Mucosa of rectum (tissue), 2 donors: ENCODE measurements at regions not wholly inside any gene's neighbourhood (a gene's known extent, or its start where the extent isn't known, plus 50 kb on each side); places are given as distances from the start of the nearest gene placed in this dataset.
"Not testable (repeated sequence)": the region's sequence is repeated elsewhere in the genome, so short reads cannot be mapped to it uniquely, and the experiment has no call there.

Experiments used
- H3K27ac ChIP-seq, 2 donors: one replicate each; pipeline ENCODE4 v1.7.0; 2013; ENCODE audit warnings: inconsistent platforms in 2 of 2, low read depth in 2 of 2, low read length in 2 of 2
- H3K27me3 ChIP-seq, 2 donors: one replicate each; pipeline ENCODE4 v1.7.0; 2013; ENCODE audit warnings: low read length in 2 of 2; ENCODE audit not compliant: control insufficient read depth in 2 of 2, insufficient read depth in 2 of 2
- H3K36me3 ChIP-seq, 2 donors: one replicate each; pipeline ENCODE4 v1.7.0; 2013; ENCODE audit warnings: low read length in 2 of 2; ENCODE audit not compliant: control insufficient read depth in 2 of 2, insufficient read depth in 2 of 2
- H3K4me1 ChIP-seq, 2 donors: one replicate each; pipeline ENCODE4 v1.7.0; 2013; ENCODE audit warnings: low read length in 2 of 2, mild to moderate bottlenecking in 1 of 2; ENCODE audit not compliant: control insufficient read depth in 2 of 2, insufficient read depth in 2 of 2
- H3K4me3 ChIP-seq, 2 donors: one replicate each; pipeline ENCODE4 v1.7.0; 2013; ENCODE audit warnings: low read length in 2 of 2
- H3K9ac ChIP-seq, 2 donors: one replicate each; pipeline ENCODE4 v1.7.0; 2013; ENCODE audit warnings: low read length in 2 of 2, low read depth in 1 of 2, mild to moderate bottlenecking in 1 of 2
- H3K9me3 ChIP-seq, 2 donors: one replicate each; pipeline ENCODE4 v1.7.0; 2013; ENCODE audit warnings: low read length in 2 of 2; ENCODE audit not compliant: control insufficient read depth in 2 of 2
- donor health status: healthy.
- donor health status: Normal muscosa, but diverticular disease.

DNA sequence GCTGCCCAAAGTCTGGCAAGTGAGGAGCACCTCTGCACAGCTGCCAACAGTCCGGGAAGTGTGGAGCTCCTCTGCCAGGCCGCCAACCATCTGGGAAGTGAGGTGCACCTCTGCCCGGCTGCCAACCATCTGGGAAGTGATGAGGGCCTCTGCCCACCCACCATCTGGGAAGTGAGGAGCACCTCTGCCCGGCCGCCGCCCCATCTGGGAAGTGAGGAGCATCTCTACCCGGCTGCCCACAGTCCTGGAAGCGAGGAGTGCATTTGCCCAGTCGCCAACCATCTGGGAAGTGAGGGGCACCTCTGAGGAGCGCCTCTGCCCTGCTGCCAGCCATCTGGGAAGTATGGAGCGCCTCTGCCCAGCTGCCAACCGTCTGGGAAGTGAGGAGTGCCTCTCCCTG, 893.7 kb downstream of the TYW1 start:
- Histone ChIP-seq H3K27ac (no peak overlapping the region), H3K4me1 (no peaks in the 10 kb centered on the region), H3K9me3 (no peaks in the 10 kb centered on the region), H3K36me3 (no peaks in the 10 kb centered on the region), H3K9ac (no peak overlapping the region), H3K27me3 (no peaks in the 10 kb centered on the region), H3K4me3 (no peak overlapping the region)

DNA sequence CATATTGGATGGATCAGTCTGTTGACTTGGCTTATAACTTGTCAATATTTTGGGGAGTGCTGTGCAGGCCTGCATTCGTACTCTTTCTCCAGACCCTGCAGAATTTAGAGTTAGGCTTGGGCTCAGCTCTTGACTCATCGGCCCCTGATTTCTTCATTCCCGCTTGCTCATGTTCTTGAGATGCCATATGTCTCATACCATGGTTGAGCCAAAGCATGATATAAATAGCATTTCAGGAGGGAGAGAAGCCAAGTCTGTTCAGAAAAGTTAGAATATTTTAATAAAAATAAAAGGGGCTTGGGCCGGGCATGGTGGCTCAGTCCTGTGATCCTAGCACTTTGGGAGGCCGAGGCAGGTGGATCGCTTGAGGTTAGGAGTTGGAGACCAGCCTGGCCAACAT, 898.1 kb downstream of the TYW1 start:
- peaks cover 0 to 3% of the 10 kb centered on the region in 2 donors for H3K9me3 ChIP-seq
- H3K36me3 ChIP-seq: no peaks in the 10 kb centered on the region
- no peak overlapping the region for H3K9ac ChIP-seq
- H3K27me3 ChIP-seq: no peaks in the 10 kb centered on the region
- no peak overlapping the region for H3K27ac ChIP-seq
- no peaks in the 10 kb centered on the region for H3K4me1 ChIP-seq
- H3K4me3 ChIP-seq: no peak overlapping the region

DNA sequence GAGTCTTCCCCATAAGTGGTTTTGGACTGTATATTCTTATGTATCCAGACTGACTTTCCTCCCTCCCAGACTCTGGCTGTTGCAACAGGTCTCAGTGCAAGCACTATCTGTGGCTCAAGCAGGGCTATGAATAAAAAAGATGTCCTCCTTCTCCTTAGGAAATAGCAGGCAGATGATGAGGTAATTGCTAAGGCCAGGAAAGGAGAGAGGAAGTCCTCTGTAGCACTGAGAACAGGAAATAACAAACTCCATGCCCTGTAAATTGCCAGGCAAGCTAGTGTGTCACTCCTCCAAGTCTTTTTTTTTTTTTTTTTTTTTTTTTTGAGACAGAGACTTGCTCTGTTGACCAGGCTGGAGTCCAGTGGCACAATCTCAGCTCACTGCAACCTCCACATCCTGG, 900.1 kb downstream of the TYW1 start:
- Histone ChIP-seq H3K4me3 (no peak overlapping the region), H3K4me1 (no peaks in the 10 kb centered on the region), H3K36me3 (no peaks in the 10 kb centered on the region)

DNA sequence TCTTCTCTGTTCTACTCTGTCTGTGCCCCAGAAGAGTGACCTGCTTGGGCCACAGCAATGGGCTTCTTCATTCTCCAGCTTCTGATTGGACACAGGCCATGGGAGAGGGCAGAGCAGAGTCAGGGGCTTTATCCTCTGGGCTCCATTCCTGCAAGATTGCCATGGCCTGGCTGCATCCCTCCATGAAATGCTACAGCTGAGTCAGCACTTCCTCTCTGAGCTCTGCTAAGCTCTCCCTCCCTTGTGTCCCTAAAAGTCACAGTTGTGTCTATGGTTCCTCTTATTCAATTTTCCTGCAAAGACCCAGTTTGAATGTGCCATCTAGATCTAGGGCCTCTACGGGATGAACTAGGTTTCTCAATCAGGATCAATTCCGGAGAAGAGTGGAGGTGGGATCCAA, 903.8 kb downstream of the TYW1 start:
- H3K4me3 ChIP-seq: no peak overlapping the region
- H3K9ac ChIP-seq: no peak overlapping the region
- H3K36me3 ChIP-seq: no peaks in the 10 kb centered on the region
- H3K9me3 ChIP-seq: peaks cover 0 to 3% of the 10 kb centered on the region in 2 donors
- H3K27me3 ChIP-seq: no peaks in the 10 kb centered on the region
- H3K4me1 ChIP-seq: no peaks in the 10 kb centered on the region
- no peak overlapping the region for H3K27ac ChIP-seq

More for the DNA sequence above, 900.1 kb downstream of the TYW1 start:
- no peak overlapping the region for H3K27ac ChIP-seq
- peaks cover 0 to 3% of the 10 kb centered on the region in 2 donors for H3K9me3 ChIP-seq
- no peaks in the 10 kb centered on the region for H3K27me3 ChIP-seq
- H3K9ac ChIP-seq: no peak overlapping the region

DNA sequence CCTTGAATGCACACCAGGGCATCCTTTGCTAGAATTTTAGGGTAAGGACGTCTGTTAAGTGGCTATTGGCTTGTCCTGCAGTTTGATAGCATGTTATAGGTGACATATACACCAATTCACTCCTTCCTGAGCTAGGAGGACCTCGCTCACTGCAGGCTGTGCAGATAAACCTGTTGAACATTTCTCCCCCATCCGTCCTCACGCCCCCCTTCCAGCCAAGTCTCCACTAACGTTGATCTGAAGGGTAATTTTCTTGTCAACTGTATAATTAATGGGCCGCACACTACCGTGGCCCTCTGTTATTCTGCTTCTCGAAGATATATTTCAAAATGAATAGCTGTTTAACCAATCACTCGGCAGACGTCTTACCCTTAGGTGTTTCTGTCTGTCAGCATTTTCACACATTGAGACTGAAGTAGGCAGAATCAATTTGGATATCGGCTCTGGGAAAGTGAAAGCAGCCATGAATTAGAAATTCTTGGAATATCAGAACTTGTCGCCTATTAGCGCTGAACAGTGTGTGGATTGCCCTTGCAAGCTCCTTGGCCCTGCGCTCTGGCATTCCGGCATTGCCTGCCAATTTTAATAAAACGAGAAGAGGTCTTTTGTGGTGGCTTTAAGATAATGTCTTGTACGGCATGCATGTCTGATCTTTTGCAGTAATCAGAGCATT, 905.3 kb downstream of the TYW1 start:
- H3K4me3 ChIP-seq: no peak overlapping the region

DNA sequence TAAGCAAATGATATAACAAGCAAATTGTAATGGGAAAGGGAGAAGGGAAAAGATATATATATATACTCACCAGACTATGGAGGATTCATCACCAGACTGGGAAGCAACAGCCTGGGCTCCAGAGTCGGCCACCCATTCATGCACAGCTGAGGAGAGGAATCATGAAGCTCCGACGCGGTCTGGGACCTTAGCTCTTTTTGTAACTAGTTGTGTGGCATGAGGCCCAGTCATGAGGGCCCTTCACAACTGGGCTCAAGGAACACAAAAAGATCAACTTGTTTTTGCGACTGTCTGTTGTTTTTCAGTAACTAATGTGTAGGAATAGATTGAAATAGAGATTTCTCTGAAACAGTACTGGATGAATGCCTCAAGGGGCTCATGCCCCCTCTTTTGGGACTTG, 911.2 kb downstream of the TYW1 start:
- H3K27ac ChIP-seq: no peak overlapping the region
- no peak overlapping the region for H3K4me3 ChIP-seq
- H3K9ac ChIP-seq: no peak overlapping the region
- peaks cover 0 to 3% of the 10 kb centered on the region in 2 donors for H3K9me3 ChIP-seq
- no peaks in the 10 kb centered on the region for H3K27me3 ChIP-seq
- H3K4me1 ChIP-seq: no peaks in the 10 kb centered on the region
- H3K36me3 ChIP-seq: no peaks in the 10 kb centered on the region

More for the DNA sequence above, 905.3 kb downstream of the TYW1 start:
- Histone ChIP-seq H3K4me1 (no peaks in the 10 kb centered on the region), H3K27me3 (no peaks in the 10 kb centered on the region), H3K36me3 (no peaks in the 10 kb centered on the region), H3K9ac (no peak overlapping the region), H3K9me3 (peaks cover 0 to 3% of the 10 kb centered on the region in 2 donors), H3K27ac (no peak overlapping the region)

DNA sequence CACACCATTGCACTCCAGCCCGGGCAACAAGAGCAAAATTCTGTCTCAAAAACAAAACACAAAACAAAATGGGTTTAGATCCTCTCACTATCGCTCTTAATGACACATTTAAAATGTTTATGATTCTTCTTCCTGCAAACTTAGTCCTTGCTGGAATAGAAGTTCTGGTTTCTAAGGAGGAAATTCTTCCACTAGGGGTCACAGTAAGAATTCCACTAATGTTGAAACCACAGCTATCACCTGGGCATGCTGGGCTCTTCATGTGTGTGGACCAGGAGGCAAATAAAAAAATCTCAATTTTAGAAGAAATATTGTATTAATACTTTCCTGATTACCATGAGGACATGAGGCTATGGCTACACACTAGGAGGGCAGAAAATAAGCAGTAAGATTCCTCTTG, 915.8 kb downstream of the TYW1 start:
- H3K4me1 ChIP-seq: no peaks in the 10 kb centered on the region
- H3K4me3 ChIP-seq: no peak overlapping the region
- no peak overlapping the region for H3K9ac ChIP-seq
- no peaks in the 10 kb centered on the region for H3K36me3 ChIP-seq
- H3K9me3 ChIP-seq: peaks cover 2 to 3% of the 10 kb centered on the region in 2 donors
- no peak overlapping the region for H3K27ac ChIP-seq
- no peaks in the 10 kb centered on the region for H3K27me3 ChIP-seq

DNA sequence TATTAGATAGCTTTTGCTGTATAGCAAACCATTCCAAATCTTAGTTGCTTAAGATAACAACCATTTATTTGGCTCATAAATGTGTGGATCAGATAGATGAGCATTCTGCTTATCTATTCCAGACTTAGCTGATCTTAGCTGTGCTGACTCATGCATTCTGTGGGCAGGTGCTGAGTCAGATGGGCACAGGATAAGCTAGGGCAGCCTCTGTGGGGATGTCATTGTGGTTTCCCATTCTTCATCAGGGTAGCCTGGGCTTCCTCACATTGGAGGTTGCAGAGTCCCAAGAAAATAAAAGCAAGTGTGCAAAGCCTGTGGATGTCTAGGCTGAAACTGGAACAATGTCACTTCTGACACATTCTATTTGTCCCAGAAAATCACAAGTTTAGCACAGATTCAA, 917.0 kb downstream of the TYW1 start:
- H3K4me1 ChIP-seq: no peaks in the 10 kb centered on the region
- no peak overlapping the region for H3K4me3 ChIP-seq
- peaks cover 0 to 2% of the 10 kb centered on the region in 2 donors for H3K9me3 ChIP-seq
- H3K36me3 ChIP-seq: no peaks in the 10 kb centered on the region
- no peak overlapping the region for H3K9ac ChIP-seq
- no peaks in the 10 kb centered on the region for H3K27me3 ChIP-seq
- no peak overlapping the region for H3K27ac ChIP-seq

DNA sequence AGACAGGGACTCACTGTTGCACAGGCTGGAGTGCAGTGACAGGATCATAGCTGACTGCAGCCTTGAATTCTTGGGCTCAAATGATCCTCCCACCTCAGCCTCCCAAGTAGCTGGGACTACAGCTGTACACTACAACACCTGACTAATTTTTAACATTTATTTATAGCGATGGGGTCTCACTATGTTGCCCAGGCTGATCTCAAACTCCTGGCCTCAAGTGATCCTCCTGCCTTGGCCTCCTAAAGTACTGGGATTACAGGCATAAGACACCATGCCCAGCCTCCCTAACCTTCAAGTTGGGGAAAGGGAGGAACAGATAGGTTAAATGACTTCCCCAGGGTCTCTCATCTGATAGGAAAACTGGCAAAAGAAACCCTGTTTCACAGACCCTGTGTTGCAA, 919.5 kb downstream of the TYW1 start:
- H3K9me3 ChIP-seq, H3K27me3 ChIP-seq, H3K36me3 ChIP-seq, H3K27ac ChIP-seq, H3K4me3 ChIP-seq, H3K4me1 ChIP-seq, H3K9ac ChIP-seq: not testable (repeated sequence)

DNA sequence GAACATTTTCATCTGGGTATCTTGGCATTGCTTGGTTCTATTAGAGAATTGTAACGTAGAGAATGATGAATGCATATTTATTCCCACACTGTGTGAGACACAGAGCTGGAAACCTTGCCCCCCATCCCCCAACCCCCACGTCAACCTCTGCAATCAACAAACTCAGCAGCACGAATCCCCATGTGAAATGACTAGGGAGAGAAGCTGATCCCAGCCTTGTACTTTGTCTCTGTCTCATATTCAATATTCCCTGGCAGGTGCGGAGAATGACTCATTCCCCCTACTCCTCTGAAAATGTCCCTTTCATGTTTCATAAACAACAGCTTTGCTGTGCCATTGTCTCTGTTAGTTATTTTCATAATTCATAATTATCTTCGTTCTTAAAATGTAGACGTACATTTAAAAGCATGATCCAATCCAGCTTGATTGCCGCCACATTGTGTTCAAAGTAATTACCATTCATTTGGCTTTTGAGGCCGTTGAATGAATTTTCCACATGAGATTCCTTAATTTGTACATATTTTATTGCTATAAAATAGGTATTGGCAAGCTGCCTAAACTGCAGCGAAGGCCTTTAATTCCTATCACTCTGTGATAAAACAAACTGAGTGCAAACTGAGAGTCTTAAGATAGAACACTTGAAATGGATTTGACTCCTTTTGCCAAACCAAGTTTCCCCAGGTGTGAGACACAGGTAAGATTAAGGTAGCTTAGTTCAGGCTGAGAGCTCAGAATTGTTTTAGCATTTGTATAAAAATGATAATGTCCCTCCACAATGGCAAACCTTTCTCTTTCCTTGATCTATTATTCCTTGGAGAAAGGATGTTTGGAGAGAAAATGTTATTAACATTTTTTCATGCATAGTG, 920.2 kb downstream of the TYW1 start:
- Histone ChIP-seq H3K9ac (no peak overlapping the region), H3K9me3 (peaks cover 0 to 2% of the 10 kb centered on the region in 2 donors), H3K27me3 (no peaks in the 10 kb centered on the region), H3K27ac (no peak overlapping the region), H3K4me1 (no peaks in the 10 kb centered on the region), H3K4me3 (no peak overlapping the region), H3K36me3 (no peaks in the 10 kb centered on the region)
